ENCODE measurements at regions not wholly inside any gene's neighbourhood (a gene's known extent, or its start where the extent isn't known, plus 50 kb on each side); places are given as distances from the start of the nearest gene placed in this dataset.

- no peaks in the 10 kb centered on the region for H3K9me3 ChIP-seq
- peaks cover 0 to 15% (median 0%) of the 10 kb centered on the region in 9 donors for H3K4me1 ChIP-seq
- DNase-seq: no peak
- peaks cover 0 to 3% (median 0%) of the 10 kb centered on the region in 7 donors for H3K27me3 ChIP-seq
- H3K4me3 ChIP-seq: no peak overlapping the region
- TF ChIP-seq CTCF (IDR thresholded peaks at IDR 0.05): no peak
- intact Hi-C loops (cut with DNase I): no loop called here
- no peak for ATAC-seq
- no peaks in the 10 kb centered on the region for H3K36me3 ChIP-seq
- 60 to 66% methylated on average over 6 of the region's 6 CpGs for WGBS, 2 donors
- H3K27ac ChIP-seq: peak overlapping the region in 1 of 10 donors; percentile 61
These were observed 53.2 kb upstream of the RAB27B start for GRCh38 chr18:54774981-54775665.

- Histone ChIP-seq H3K4me1 (peaks cover 0 to 15% (median 0%) of the 10 kb centered on the region in 9 donors), H3K36me3 (no peaks in the 10 kb centered on the region), H3K4me3 (no peak overlapping the region), H3K27me3 (peaks cover 0 to 3% (median 0%) of the 10 kb centered on the region in 7 donors), H3K27ac (peak overlapping the region in 1 of 10 donors; percentile 61), H3K9me3 (no peaks in the 10 kb centered on the region)
- ATAC-seq: no peak
- no peak for DNase-seq
- WGBS, 2 donors: 65 to 69% methylated on average over 3 of the region's 3 CpGs
- intact Hi-C loops (cut with DNase I): no loop called here
- peak in 1 of 9 donors; percentile 14 for TF ChIP-seq CTCF (IDR thresholded peaks at IDR 0.05)
These were observed 52.6 kb upstream of the RAB27B start for GRCh38 chr18:54775686-54776085.

- DNase-seq: no peak
- Histone ChIP-seq H3K4me3 (no peak overlapping the region), H3K9me3 (no peaks in the 10 kb centered on the region), H3K27ac (peak overlapping the region in 1 of 10 donors; percentile 61), H3K4me1 (peaks cover 0 to 15% (median 0%) of the 10 kb centered on the region in 9 donors), H3K36me3 (no peaks in the 10 kb centered on the region), H3K27me3 (peaks cover 0 to 3% (median 0%) of the 10 kb centered on the region in 7 donors)
- 89% methylated on average over 8 of the region's 8 CpGs for WGBS, 2 donors
- ATAC-seq: peak in 5 of 8 donors; percentile 7 to 86 (median 78)
- TF ChIP-seq CTCF (IDR thresholded peaks at IDR 0.05): no peak
- intact Hi-C loops (cut with DNase I): no loop called here
These were observed 51.8 kb upstream of the RAB27B start for GRCh38 chr18:54776282-54776977.

GRCh38 chr18:54777118-54777791 lies 51.0 kb upstream of the RAB27B start:
- Histone ChIP-seq H3K36me3 (no peaks in the 10 kb centered on the region), H3K27ac (no peak overlapping the region), H3K4me3 (no peak overlapping the region), H3K4me1 (peaks cover 0 to 15% (median 0%) of the 10 kb centered on the region in 9 donors), H3K27me3 (peaks cover 0 to 3% (median 0%) of the 10 kb centered on the region in 7 donors), H3K9me3 (no peaks in the 10 kb centered on the region)
- WGBS, 2 donors: 86 to 92% methylated on average over 1 of the region's 1 CpG
- TF ChIP-seq CTCF (IDR thresholded peaks at IDR 0.05): no peak
- intact Hi-C loops (cut with DNase I): no loop called here
- ATAC-seq: no peak
- DNase-seq: no peak

Data from heart right ventricle (tissue), 16 donors.